H7 (cell line): ENCODE measurements at regions not wholly inside any gene's neighbourhood (a gene's known extent, or its start where the extent isn't known, plus 50 kb on each side); places are given as distances from the start of the nearest gene placed in this dataset.

Source experiments
- DNase-seq: peaks from one replicate; pipeline ENCODE4 v3.0.0; 2012
- H3K27me3 ChIP-seq: 2 replicates; pipeline ENCODE4 v1.6.0; 2011; ENCODE audit warnings: mild to moderate bottlenecking, low read length; ENCODE audit not compliant: control insufficient read depth, insufficient read depth
- H3K36me3 ChIP-seq: replicated peaks from 2 replicates; pipeline ENCODE4 v1.5.1; 2011; ENCODE audit warnings: low read length; ENCODE audit not compliant: control insufficient read depth, insufficient read depth
- H3K4me3 ChIP-seq: 2 replicates; pipeline ENCODE4 v1.5.1; 2011; ENCODE audit warnings: low read depth, mild to moderate bottlenecking, control low read depth, low read length, moderate library complexity; ENCODE audit not compliant: insufficient read depth

GRCh38 chr6:6405997-6406714, 85.7 kb upstream of the F13A1 start:
- H3K36me3 ChIP-seq: no peaks in the 10 kb centered on the region
- no peak overlapping the region for H3K4me3 ChIP-seq
- no peak for DNase-seq
- no peaks in the 10 kb centered on the region for H3K27me3 ChIP-seq

GRCh38 chr6:6406715-6407070, 86.2 kb upstream of the F13A1 start:
- DNase-seq: no peak
- Histone ChIP-seq H3K36me3 (no peaks in the 10 kb centered on the region), H3K27me3 (no peaks in the 10 kb centered on the region), H3K4me3 (no peak overlapping the region)

- Histone ChIP-seq H3K36me3 (no peaks in the 10 kb centered on the region), H3K27me3 (no peaks in the 10 kb centered on the region), H3K4me3 (no peak overlapping the region)
- no peak for DNase-seq
Observed at GRCh38 chr6:6407071-6407741, 86.7 kb upstream of the F13A1 start.

GRCh38 chr6:6409397-6410030, 89.1 kb upstream of the F13A1 start:
- H3K36me3 ChIP-seq: no peaks in the 10 kb centered on the region
- H3K27me3 ChIP-seq: no peaks in the 10 kb centered on the region
- no peak overlapping the region for H3K4me3 ChIP-seq
- DNase-seq: peak; percentile 22

GRCh38 chr6:6411115-6411514, 90.7 kb upstream of the F13A1 start:
- no peak for DNase-seq
- Histone ChIP-seq H3K36me3 (no peaks in the 10 kb centered on the region), H3K4me3 (no peak overlapping the region), H3K27me3 (no peaks in the 10 kb centered on the region)

- Histone ChIP-seq H3K4me3 (no peak overlapping the region), H3K36me3 (no peaks in the 10 kb centered on the region), H3K27me3 (no peaks in the 10 kb centered on the region)
- no peak for DNase-seq
Observed at GRCh38 chr6:6412221-6412620, 91.8 kb upstream of the F13A1 start.

- Histone ChIP-seq H3K4me3 (no peak overlapping the region), H3K27me3 (no peaks in the 10 kb centered on the region), H3K36me3 (no peaks in the 10 kb centered on the region)
- DNase-seq: no peak
Observed at GRCh38 chr6:6412700-6413099, 92.2 kb upstream of the F13A1 start.

- H3K36me3 ChIP-seq: no peaks in the 10 kb centered on the region
- no peak overlapping the region for H3K4me3 ChIP-seq
- DNase-seq: no peak
- H3K27me3 ChIP-seq: no peaks in the 10 kb centered on the region
Observed at GRCh38 chr6:6414931-6415330, 94.5 kb upstream of the F13A1 start.

GRCh38 chr6:6417475-6417874, 97.0 kb upstream of the F13A1 start:
- H3K27me3 ChIP-seq: no peaks in the 10 kb centered on the region
- no peak overlapping the region for H3K4me3 ChIP-seq
- no peak for DNase-seq
- H3K36me3 ChIP-seq: no peaks in the 10 kb centered on the region

- Histone ChIP-seq H3K36me3 (no peaks in the 10 kb centered on the region), H3K27me3 (no peaks in the 10 kb centered on the region), H3K4me3 (no peak overlapping the region)
- no peak for DNase-seq
Observed at GRCh38 chr6:6418421-6418820, 98.0 kb upstream of the F13A1 start.

GRCh38 chr6:6420107-6420506, 99.6 kb upstream of the F13A1 start:
- DNase-seq: no peak
- Histone ChIP-seq H3K4me3 (no peak overlapping the region), H3K27me3 (no peaks in the 10 kb centered on the region), H3K36me3 (no peaks in the 10 kb centered on the region)

- Histone ChIP-seq H3K27me3 (no peaks in the 10 kb centered on the region), H3K36me3 (no peaks in the 10 kb centered on the region), H3K4me3 (no peak overlapping the region)
- DNase-seq: no peak
Observed at GRCh38 chr6:6434151-6434550, 113.7 kb upstream of the F13A1 start.

- Histone ChIP-seq H3K27me3 (no peaks in the 10 kb centered on the region), H3K4me3 (no peak overlapping the region), H3K36me3 (no peaks in the 10 kb centered on the region)
- no peak for DNase-seq
Observed at GRCh38 chr6:6434723-6435122, 114.3 kb upstream of the F13A1 start.

GRCh38 chr6:6436366-6436765, 115.9 kb upstream of the F13A1 start:
- Histone ChIP-seq H3K27me3 (no peaks in the 10 kb centered on the region), H3K4me3 (no peak overlapping the region)
- no peak for DNase-seq

GRCh38 chr6:6436946-6437345, 116.5 kb upstream of the F13A1 start:
- no peak for DNase-seq
- Histone ChIP-seq H3K27me3 (no peaks in the 10 kb centered on the region), H3K4me3 (no peak overlapping the region), H3K36me3 (no peaks in the 10 kb centered on the region)

More at GRCh38 chr6:6436366-6436765, 115.9 kb upstream of the F13A1 start:
- no peaks in the 10 kb centered on the region for H3K36me3 ChIP-seq
